ENCODE measurements at regions not wholly inside any gene's neighbourhood (a gene's known extent, or its start where the extent isn't known, plus 50 kb on each side); places are given as distances from the start of the nearest gene placed in this dataset.

DNA sequence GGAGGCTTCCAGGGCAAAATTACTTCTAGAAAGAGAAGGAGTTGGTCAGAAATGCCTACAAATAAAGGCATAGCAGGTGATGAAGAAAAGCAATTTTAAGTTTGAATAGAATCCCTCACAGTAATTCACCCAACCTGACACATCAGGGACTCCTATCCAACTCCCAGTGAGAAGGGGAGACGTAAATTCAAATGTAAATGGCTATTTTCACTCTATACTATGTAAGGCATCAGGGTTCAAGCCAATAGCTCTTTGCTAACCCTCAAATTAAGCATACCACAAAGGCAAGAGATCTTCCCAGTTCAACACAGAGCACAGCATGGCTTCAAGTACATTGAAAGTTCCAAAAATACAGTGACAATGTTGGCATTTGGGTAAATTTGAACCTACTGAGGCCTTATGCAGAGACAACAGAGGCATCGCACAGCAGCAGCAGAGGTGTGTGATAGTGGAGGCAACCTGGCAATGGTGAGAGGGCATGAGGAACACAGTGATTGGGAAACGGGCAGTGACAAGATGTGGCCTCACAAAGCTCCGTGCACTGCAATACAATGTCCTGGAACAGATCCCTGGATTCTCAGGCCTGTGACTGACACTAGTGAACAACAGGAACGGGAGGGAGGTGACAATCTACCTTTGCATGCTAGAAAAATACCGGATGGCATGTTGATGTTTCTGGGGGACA lies 95.7 kb downstream of the VSTM2A start:
- ChIA-PET CTCF (no interaction called here), POLR2A (no interaction called here)
- Histone ChIP-seq H4K20me1 (ENCODE audit: control insufficient read depth, insufficient read depth, low read length, poor library complexity, severe bottlenecking) (no peaks in the 10 kb centered on the region), H3K4me3 (ENCODE audit: control extremely low read depth in 1 of 5, extremely low read depth in 1 of 5, insufficient read depth in 1 of 5, low read depth in 2 of 5, low read length in 4 of 5) (no peak overlapping the region), H3K79me2 (ENCODE audit: control insufficient read depth, insufficient read depth, low read length) (no peaks in the 10 kb centered on the region), H3K4me2 (replicated peaks; ENCODE audit: low read depth, low read length, poor library complexity, severe bottlenecking) (no peak overlapping the region), H3K4me1 (ENCODE audit: control insufficient read depth in 2 of 2, insufficient read depth in 2 of 2, low read length in 2 of 2) (no peaks in the 10 kb centered on the region), H3K9me3 (ENCODE audit: control extremely low read depth in 1 of 3, control insufficient read depth in 2 of 3, insufficient read depth in 1 of 3, low read length in 2 of 3) (peaks cover 0 to 8% (median 0%) of the 10 kb centered on the region in 3 donors), H3K27me3 (replicated peaks in 1 of 4; ENCODE audit: control extremely low read depth in 1 of 4, control insufficient read depth in 3 of 4, insufficient read depth in 4 of 4, low read length in 3 of 4) (no peaks in the 10 kb centered on the region), H3K27ac (ENCODE audit: low read length in 2 of 2) (no peak overlapping the region), H3K9ac (ENCODE audit: low read length) (no peak overlapping the region), H3K36me3 (replicated peaks in 1 of 2; ENCODE audit: control extremely low read depth in 1 of 2, control insufficient read depth in 1 of 2, extremely low read depth in 1 of 2, insufficient read depth in 2 of 2, low read length in 1 of 2) (no peaks in the 10 kb centered on the region), H2AFZ (ENCODE audit: insufficient read depth, low read depth, low read length, poor library complexity, severe bottlenecking) (no peak overlapping the region)
- Mint-ChIP-seq H3K4me1 (no peaks in the 10 kb centered on the region), H3K27ac (no peak overlapping the region), H3K4me3 (no peak overlapping the region), H3K9me3 (ENCODE audit: insufficient read depth) (no peaks in the 10 kb centered on the region), H3K27me3 (no peaks in the 10 kb centered on the region)
- WGBS (ENCODE audit: insufficient coverage) = 69% methylated on average over 4 of the region's 6 CpGs
- ATAC-seq (ENCODE audit: low read depth) (no peak), DNase-seq (no peak)
- TF ChIP-seq, protein P1, sequence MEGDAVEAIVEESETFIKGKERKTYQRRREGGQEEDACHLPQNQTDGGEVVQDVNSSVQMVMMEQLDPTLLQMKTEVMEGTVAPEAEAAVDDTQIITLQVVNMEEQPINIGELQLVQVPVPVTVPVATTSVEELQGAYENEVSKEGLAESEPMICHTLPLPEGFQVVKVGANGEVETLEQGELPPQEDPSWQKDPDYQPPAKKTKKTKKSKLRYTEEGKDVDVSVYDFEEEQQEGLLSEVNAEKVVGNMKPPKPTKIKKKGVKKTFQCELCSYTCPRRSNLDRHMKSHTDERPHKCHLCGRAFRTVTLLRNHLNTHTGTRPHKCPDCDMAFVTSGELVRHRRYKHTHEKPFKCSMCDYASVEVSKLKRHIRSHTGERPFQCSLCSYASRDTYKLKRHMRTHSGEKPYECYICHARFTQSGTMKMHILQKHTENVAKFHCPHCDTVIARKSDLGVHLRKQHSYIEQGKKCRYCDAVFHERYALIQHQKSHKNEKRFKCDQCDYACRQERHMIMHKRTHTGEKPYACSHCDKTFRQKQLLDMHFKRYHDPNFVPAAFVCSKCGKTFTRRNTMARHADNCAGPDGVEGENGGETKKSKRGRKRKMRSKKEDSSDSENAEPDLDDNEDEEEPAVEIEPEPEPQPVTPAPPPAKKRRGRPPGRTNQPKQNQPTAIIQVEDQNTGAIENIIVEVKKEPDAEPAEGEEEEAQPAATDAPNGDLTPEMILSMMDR (IDR thresholded peaks at IDR 0.05) = no peak
- TF ChIP-seq EZH2 (IDR thresholded peaks at IDR 0.05; ENCODE audit: borderline replicate concordance, insufficient read depth, low read depth, low read length, poor library complexity, severe bottlenecking) = no peak
- intact Hi-C loops (cut with micrococcal nuclease) = no loop called here

DNA sequence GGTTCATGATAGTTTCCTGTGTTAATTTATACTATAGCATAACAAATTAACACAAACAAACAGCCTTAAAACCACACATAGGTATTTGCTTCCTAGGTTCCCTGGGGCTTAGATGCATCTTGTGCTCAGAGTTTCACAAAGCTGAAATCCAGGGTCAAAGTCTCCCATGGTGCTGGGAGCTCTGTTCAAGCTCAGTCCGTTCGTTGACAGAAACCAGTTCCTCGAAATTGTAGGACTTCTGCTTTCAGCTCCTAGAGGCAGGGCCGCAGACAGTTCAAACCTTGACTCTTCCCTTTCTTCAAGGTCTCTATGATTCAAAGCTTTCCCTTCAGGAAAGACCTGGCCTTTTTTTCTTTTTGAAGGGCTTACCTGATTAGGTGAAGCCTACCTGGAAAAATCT lies 90.5 kb downstream of the VSTM2A start:
- ChIA-PET CTCF (no interaction called here), POLR2A (no interaction called here)
- Histone ChIP-seq H2AFZ (ENCODE audit: insufficient read depth, low read depth, low read length, poor library complexity, severe bottlenecking) (no peak overlapping the region), H3K79me2 (ENCODE audit: control insufficient read depth, insufficient read depth, low read length) (no peaks in the 10 kb centered on the region), H3K4me3 (ENCODE audit: control extremely low read depth in 1 of 5, extremely low read depth in 1 of 5, insufficient read depth in 1 of 5, low read depth in 2 of 5, low read length in 4 of 5) (no peak overlapping the region), H4K20me1 (ENCODE audit: control insufficient read depth, insufficient read depth, low read length, poor library complexity, severe bottlenecking) (no peaks in the 10 kb centered on the region), H3K9ac (ENCODE audit: low read length) (no peak overlapping the region), H3K27ac (ENCODE audit: low read length in 2 of 2) (no peak overlapping the region), H3K9me3 (ENCODE audit: control extremely low read depth in 1 of 3, control insufficient read depth in 2 of 3, insufficient read depth in 1 of 3, low read length in 2 of 3) (peaks cover 0 to 7% (median 0%) of the 10 kb centered on the region in 3 donors), H3K4me2 (replicated peaks; ENCODE audit: low read depth, low read length, poor library complexity, severe bottlenecking) (no peak overlapping the region), H3K36me3 (replicated peaks in 1 of 2; ENCODE audit: control extremely low read depth in 1 of 2, control insufficient read depth in 1 of 2, extremely low read depth in 1 of 2, insufficient read depth in 2 of 2, low read length in 1 of 2) (no peaks in the 10 kb centered on the region), H3K4me1 (ENCODE audit: control insufficient read depth in 2 of 2, insufficient read depth in 2 of 2, low read length in 2 of 2) (no peaks in the 10 kb centered on the region), H3K27me3 (replicated peaks in 1 of 4; ENCODE audit: control extremely low read depth in 1 of 4, control insufficient read depth in 3 of 4, insufficient read depth in 4 of 4, low read length in 3 of 4) (no peaks in the 10 kb centered on the region)
- Mint-ChIP-seq H3K27ac (no peak overlapping the region), H3K4me1 (no peaks in the 10 kb centered on the region), H3K27me3 (no peaks in the 10 kb centered on the region), H3K9me3 (ENCODE audit: insufficient read depth) (peaks cover 6% of the 10 kb centered on the region), H3K4me3 (no peak overlapping the region)
- no peak for DNase-seq
- 38% methylated on average over 4 of the region's 4 CpGs for WGBS (ENCODE audit: insufficient coverage)
- no peak for ATAC-seq (ENCODE audit: low read depth)
- TF ChIP-seq EZH2 (IDR thresholded peaks at IDR 0.05; ENCODE audit: borderline replicate concordance, insufficient read depth, low read depth, low read length, poor library complexity, severe bottlenecking) = no peak
- TF ChIP-seq, protein P1 (IDR thresholded peaks at IDR 0.05) = no peak
- intact Hi-C loops (cut with micrococcal nuclease) = no loop called here
